IMR-90 (cell line): ENCODE measurements at regions not wholly inside any gene's neighbourhood (a gene's known extent, or its start where the extent isn't known, plus 50 kb on each side); places are given as distances from the start of the nearest gene placed in this dataset.

ENCODE experiments used
- ATAC-seq: fragments of 200-7000 bp; cut with Tn5 transposase; 2 replicates; pipeline ENCODE4 v1.9.1; 2020; ENCODE audit warnings: low read depth, mild to moderate bottlenecking, moderate library complexity
- BruUV-seq: library from RNA; stranded (reverse); fragments of 400-500 nt; replicated peaks from 2 replicates; lab custom pipeline; 2021; lab: Mats Ljungman, UMichigan
- CTCF ChIA-PET: fragments of 300-600 bp; formaldehyde crosslinking; extraction: SDS; loops from one replicate; lab custom pipeline; 2021; ENCODE audit warnings: antibody characterized with exemption; lab: Yijun Ruan, JAX
- POLR2A ChIA-PET: fragments of 300-600 bp; sonication (Branson Sonifier 250); formaldehyde crosslinking; loops from one replicate; lab custom pipeline; 2022; ENCODE audit warnings: antibody characterized with exemption; ENCODE audit not compliant: unreplicated experiment; lab: Charles Lee
- DNase-seq: peaks from one replicate; pipeline ENCODE4 v3.0.0; 2013
- H2AFZ ChIP-seq: replicated peaks from 2 replicates; pipeline ENCODE3; 2013; ENCODE audit warnings: low read length, mild to moderate bottlenecking; ENCODE audit not compliant: poor library complexity
- H2AK5ac ChIP-seq: 2 replicates; pipeline ENCODE4 v1.6.1; 2013; ENCODE audit warnings: low read depth, low read length, inconsistent platforms
- H2AK9ac ChIP-seq: replicated peaks from 2 replicates; pipeline ENCODE3; 2013; ENCODE audit warnings: mild to moderate bottlenecking, low read depth, low read length, moderate library complexity; ENCODE audit not compliant: poor library complexity
- H2BK120ac ChIP-seq: 2 replicates; pipeline ENCODE4 v1.6.1; 2013; ENCODE audit warnings: low read depth, low read length, inconsistent platforms
- H2BK15ac ChIP-seq: 3 replicates; pipeline ENCODE4 v1.6.1; 2013; ENCODE audit warnings: low read depth, low read length, inconsistent platforms
- H2BK20ac ChIP-seq: 2 replicates; pipeline ENCODE4 v1.6.1; 2013; ENCODE audit warnings: low read depth, mild to moderate bottlenecking, inconsistent platforms, low read length, moderate library complexity
- H2BK5ac ChIP-seq: 2 replicates; pipeline ENCODE4 v1.6.1; 2013; ENCODE audit warnings: mild to moderate bottlenecking, low read depth, low read length, inconsistent platforms; ENCODE audit not compliant: poor library complexity, severe bottlenecking
- H3K14ac ChIP-seq: replicated peaks from 2 replicates; pipeline ENCODE4 v1.6.1; 2013; ENCODE audit warnings: low read depth, low read length, inconsistent platforms
- H3K18ac ChIP-seq: 2 replicates; pipeline ENCODE4 v1.6.1; 2013; ENCODE audit warnings: low read depth, low read length, control low read depth
- H3K23ac ChIP-seq: 2 replicates; pipeline ENCODE4 v1.6.1; 2013; ENCODE audit warnings: low read depth, low read length, inconsistent platforms
- H3K27ac ChIP-seq: 2 replicates; pipeline ENCODE4 v1.5.1; 2013; ENCODE audit warnings: mild to moderate bottlenecking, control low read depth, low read length; ENCODE audit not compliant: insufficient read depth
- H3K27me3 ChIP-seq: 2 replicates; pipeline ENCODE4 v1.6.1; 2013; ENCODE audit warnings: low read length; ENCODE audit not compliant: control insufficient read depth, insufficient read depth
- H3K36me3 ChIP-seq: 2 replicates; pipeline ENCODE4 v1.6.1; 2013; ENCODE audit warnings: low read length, mixed read lengths; ENCODE audit not compliant: control insufficient read depth, insufficient read depth
- H3K4ac ChIP-seq: 2 replicates; pipeline ENCODE4 v1.6.1; 2013; ENCODE audit warnings: low read depth, low read length, inconsistent platforms
- H3K4me1 ChIP-seq: 2 replicates; pipeline ENCODE4 v1.6.1; 2013; ENCODE audit warnings: low read length, mixed read lengths; ENCODE audit not compliant: control insufficient read depth, insufficient read depth
- H3K4me2 ChIP-seq: 2 replicates; pipeline ENCODE4 v1.6.1; 2013; ENCODE audit warnings: low read depth, mild to moderate bottlenecking, control low read depth, low read length, moderate library complexity
- H3K4me3 ChIP-seq: 2 replicates; pipeline ENCODE4 v1.5.1; 2013; ENCODE audit warnings: low read depth, mild to moderate bottlenecking, control low read depth, low read length, moderate library complexity; ENCODE audit not compliant: insufficient read depth
- H3K56ac ChIP-seq: 2 replicates; pipeline ENCODE4 v1.6.1; 2013; ENCODE audit warnings: low read length, inconsistent platforms; ENCODE audit not compliant: insufficient read depth; ENCODE audit errors: extremely low read depth
- H3K79me1 ChIP-seq, 2 experiments: 2 replicates each; pipeline ENCODE4 v1.6.1; 2013; ENCODE audit warnings: low read length in 2 of 2, inconsistent platforms in 1 of 2, low read depth in 1 of 2
- H3K9ac ChIP-seq: 2 replicates; pipeline ENCODE4 v1.6.1; 2013; ENCODE audit warnings: low read depth, low read length, control low read depth
- H3K9me1 ChIP-seq: 2 replicates; pipeline ENCODE4 v1.6.1; 2013; ENCODE audit warnings: low read length, inconsistent platforms; ENCODE audit not compliant: insufficient read depth
- H3K9me3 ChIP-seq: 2 replicates; pipeline ENCODE4 v1.6.1; 2013; ENCODE audit warnings: low read length; ENCODE audit not compliant: control insufficient read depth, insufficient read depth
- H4K20me1 ChIP-seq: 2 replicates; pipeline ENCODE4 v1.6.1; 2013; ENCODE audit warnings: low read length, inconsistent platforms; ENCODE audit not compliant: insufficient read depth
- H4K5ac ChIP-seq: 2 replicates; pipeline ENCODE4 v1.6.1; 2013; ENCODE audit warnings: mild to moderate bottlenecking, low read depth, low read length, control low read depth
- H4K8ac ChIP-seq, 2 experiments: 2 replicates each; pipeline ENCODE4 v1.6.1; 2013; ENCODE audit warnings: low read depth in 2 of 2, low read length in 2 of 2, control low read depth in 1 of 2, inconsistent platforms in 1 of 2
- H4K91ac ChIP-seq: 2 replicates; pipeline ENCODE4 v1.6.1; 2013; ENCODE audit warnings: low read depth, low read length, inconsistent platforms; ENCODE audit not compliant: insufficient read depth
- FOS ChIP-seq: fragments of 150-350 bp; IDR thresholded peaks from 2 replicates; pipeline ENCODE4 v1.6.1; 2016; ENCODE audit warnings: low read depth, low read length
- MXI1 ChIP-seq: IDR thresholded peaks from 2 replicates; pipeline ENCODE4 v1.6.1; 2012; ENCODE audit warnings: low read depth, mild to moderate bottlenecking, low read length, moderate library complexity, borderline replicate concordance
- NFE2L2 ChIP-seq: fragments of 150-350 bp; IDR thresholded peaks from 2 replicates; pipeline ENCODE4 v1.6.1; 2016; ENCODE audit warnings: low read depth, mild to moderate bottlenecking, low read length
- RCOR1 ChIP-seq: IDR thresholded peaks from 2 replicates; pipeline ENCODE4 v1.6.1; 2012; ENCODE audit warnings: mild to moderate bottlenecking, low read length, improper control_type of control experiment; ENCODE audit not compliant: insufficient replicate concordance
- RFX5 ChIP-seq: IDR thresholded peaks from 2 replicates; pipeline ENCODE4 v1.8.0; 2012; ENCODE audit warnings: low read depth, mild to moderate bottlenecking, low read length, moderate library complexity
- SMC3 ChIP-seq: fragments of 150-350 bp; IDR thresholded peaks from 2 replicates; pipeline ENCODE4 v1.6.1; 2016; ENCODE audit warnings: low read depth, mild to moderate bottlenecking, antibody characterized with exemption, low read length, moderate library complexity
- WGBS, 2 experiments: methylation state at CpG; one replicate each; pipeline versions ENCODE4 v1.1.5 to v1.1.7; 2013; ENCODE audit warnings: missing lambda C conversion rate in 2 of 2; ENCODE audit not compliant: insufficient read length in 1 of 2; ENCODE audit errors: extremely low coverage in 2 of 2; 5-methylcytosine and 5-hydroxymethylcytosine counted together
- dilution Hi-C: fragments of 300-500 bp; cut with HindIII; formaldehyde crosslinking; loops from one replicate; pipeline ENCODE4 v1.14.3; 2018; ENCODE audit warnings: low sequenced_read_pairs; ENCODE audit not compliant: unreplicated experiment
- in situ Hi-C: fragments of 300-500 bp; cut with MboI; formaldehyde crosslinking; loops from 3 replicates; pipeline ENCODE4 v1.14.3; 2019; ENCODE audit warnings: low sequenced_read_pairs, inconsistent platforms, mixed read lengths
- intact Hi-C: fragments of 100-400 bp; cut with micrococcal nuclease; formaldehyde crosslinking; loops from 2 replicates; pipeline ENCODE4 v1.10.0; 2022
- TF ChIP-seq, protein P1 (sequence below): fragments of 150-350 bp; IDR thresholded peaks from 2 replicates; pipeline ENCODE4 v1.6.1; 2017; ENCODE audit warnings: mild to moderate bottlenecking, antibody characterized with exemption, low read length, low read depth

DNA sequence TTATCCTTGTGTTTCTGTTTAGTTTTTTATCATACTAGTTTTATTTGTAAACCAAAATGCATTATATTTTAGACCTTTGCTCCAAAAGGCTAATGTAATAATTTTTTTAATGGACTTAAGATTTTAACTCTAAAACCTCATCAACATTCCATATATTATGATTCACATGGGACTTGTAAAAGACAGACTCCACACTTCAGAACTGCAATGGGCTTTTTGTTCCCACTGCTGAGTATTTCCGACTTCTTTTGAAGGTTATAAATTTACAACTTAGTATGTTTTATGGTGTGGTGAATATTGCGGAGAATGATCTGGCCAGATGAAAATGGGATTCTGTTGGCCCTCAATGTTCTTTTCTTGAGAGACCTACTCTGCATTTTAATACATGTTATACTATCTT lies 678.5 kb downstream of the USP25 start:
- POLR2A ChIA-PET, result no interaction called here
- Histone ChIP-seq H2AK9ac (no peak overlapping the region), H3K27ac (no peak overlapping the region), H3K56ac (no peak overlapping the region), H2AFZ (no peak overlapping the region), H3K23ac (no peak overlapping the region), H4K20me1 (no peaks in the 10 kb centered on the region), H2BK15ac (no peak overlapping the region), H3K4ac (no peak overlapping the region), H3K36me3 (no peaks in the 10 kb centered on the region), H2BK5ac (no peak overlapping the region), H2BK20ac (no peak overlapping the region), H3K18ac (no peak overlapping the region), H2BK120ac (no peak overlapping the region), H3K4me1 (no peaks in the 10 kb centered on the region), H3K27me3 (no peaks in the 10 kb centered on the region), H3K9me3 (no peaks in the 10 kb centered on the region), H3K9me1 (no peaks in the 10 kb centered on the region), H4K91ac (no peak overlapping the region), H3K79me1 (no peaks in the 10 kb centered on the region), H4K5ac (no peak overlapping the region), H3K14ac (no peak overlapping the region), H3K4me3 (no peak overlapping the region), H2AK5ac (no peak overlapping the region), H3K4me2 (no peak overlapping the region), H4K8ac (no peak overlapping the region), H3K9ac (no peak overlapping the region)
- ATAC-seq, result no peak
- in situ Hi-C loops, result no loop called here
- CTCF ChIA-PET, result no interaction called here
- TF ChIP-seq FOS (no peak), NFE2L2 (no peak), RCOR1 (no peak), MXI1 (no peak), SMC3 (no peak), RFX5 (no peak)
- TF ChIP-seq, protein P1, sequence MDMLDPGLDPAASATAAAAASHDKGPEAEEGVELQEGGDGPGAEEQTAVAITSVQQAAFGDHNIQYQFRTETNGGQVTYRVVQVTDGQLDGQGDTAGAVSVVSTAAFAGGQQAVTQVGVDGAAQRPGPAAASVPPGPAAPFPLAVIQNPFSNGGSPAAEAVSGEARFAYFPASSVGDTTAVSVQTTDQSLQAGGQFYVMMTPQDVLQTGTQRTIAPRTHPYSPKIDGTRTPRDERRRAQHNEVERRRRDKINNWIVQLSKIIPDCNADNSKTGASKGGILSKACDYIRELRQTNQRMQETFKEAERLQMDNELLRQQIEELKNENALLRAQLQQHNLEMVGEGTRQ, result no peak
- no peak for DNase-seq
- BruUV-seq, result no TSS peak
- dilution Hi-C loops, result no loop called here
- no CpG with 5 or more reads among the region's 2 CpGs for WGBS, 2 experiments
- intact Hi-C loops, result no loop called here
